ENCODE measurements at regions not wholly inside any gene's neighbourhood (a gene's known extent, or its start where the extent isn't known, plus 50 kb on each side); places are given as distances from the start of the nearest gene placed in this dataset.

DNA sequence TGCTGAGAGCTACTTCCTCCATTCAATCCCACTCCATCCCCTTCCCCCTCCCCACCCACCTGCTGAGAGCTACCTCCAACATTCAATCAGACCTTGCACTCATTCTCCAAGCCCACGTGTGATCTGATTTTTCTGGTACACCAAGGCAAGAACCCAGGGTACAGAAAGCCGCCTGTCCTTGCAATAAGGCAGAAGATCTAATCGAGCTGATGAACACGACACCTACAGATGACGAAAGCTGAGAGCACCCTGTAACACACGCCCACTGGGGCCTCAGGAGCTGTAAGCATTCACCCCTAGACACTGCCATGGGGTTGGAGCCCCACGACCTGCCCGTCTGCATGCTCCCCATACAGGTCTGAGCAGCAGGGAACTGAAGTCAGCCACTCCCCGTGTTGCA, 58.3 kb downstream of the TRIML1 start:
- no peak for DNase-seq

DNA sequence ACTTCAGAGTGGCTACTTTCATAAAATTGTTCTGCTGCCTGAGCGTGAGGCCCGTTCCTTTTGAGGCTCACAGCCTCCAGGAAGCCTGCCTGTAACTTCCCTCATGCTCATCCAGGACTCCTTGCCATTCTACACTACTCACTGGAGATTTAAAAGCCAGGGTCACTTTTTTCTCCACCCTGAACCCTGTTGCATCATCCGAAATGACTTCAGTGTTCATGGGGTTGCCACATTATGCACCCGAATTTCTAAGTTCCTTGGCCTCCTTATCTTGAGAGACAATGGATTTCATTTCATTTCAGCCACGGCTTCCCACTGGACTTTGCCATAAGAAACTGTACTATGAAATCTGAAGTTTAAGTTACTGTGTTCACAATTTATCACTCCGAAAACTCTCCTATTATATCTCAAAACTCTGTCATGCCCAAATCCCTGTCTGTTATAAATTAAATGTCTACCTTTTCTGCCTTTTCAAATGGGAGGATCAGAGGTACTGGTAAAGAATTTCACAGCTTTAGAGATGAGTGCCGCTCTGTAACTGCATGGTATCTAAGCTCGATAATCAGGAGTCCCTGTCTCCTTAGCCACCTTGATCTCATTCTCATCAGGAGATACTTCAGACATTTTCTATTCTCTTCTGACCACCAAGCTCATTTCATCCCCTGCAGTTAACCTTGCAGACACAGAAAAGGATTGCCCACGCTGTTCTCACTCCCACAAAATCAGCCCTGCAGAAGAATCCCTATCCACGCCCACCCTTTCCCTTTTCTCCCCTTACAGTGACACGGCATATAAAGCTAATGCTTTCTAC, 59.9 kb downstream of the TRIML1 start:
- no peak for DNase-seq

DNA sequence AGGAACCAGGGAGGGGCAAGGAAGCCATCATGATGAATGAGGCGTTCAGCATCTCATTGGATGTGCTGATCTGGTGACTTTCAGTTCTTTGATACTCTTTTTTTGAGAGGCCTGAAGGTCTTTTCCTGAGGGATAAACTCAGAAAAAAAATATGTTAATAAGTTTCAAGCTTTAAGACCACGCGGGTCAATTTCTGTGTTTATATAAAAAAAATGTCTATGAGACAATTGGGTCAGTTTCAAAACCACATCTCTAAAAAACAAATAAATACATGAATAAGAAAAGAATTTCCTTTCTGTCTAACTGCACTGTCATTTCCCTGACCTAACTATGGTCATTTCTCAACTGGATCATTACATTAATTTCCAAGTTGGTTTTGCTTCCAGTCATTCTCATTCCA, 62.6 kb downstream of the TRIML1 start:
- no peak for DNase-seq

DNA sequence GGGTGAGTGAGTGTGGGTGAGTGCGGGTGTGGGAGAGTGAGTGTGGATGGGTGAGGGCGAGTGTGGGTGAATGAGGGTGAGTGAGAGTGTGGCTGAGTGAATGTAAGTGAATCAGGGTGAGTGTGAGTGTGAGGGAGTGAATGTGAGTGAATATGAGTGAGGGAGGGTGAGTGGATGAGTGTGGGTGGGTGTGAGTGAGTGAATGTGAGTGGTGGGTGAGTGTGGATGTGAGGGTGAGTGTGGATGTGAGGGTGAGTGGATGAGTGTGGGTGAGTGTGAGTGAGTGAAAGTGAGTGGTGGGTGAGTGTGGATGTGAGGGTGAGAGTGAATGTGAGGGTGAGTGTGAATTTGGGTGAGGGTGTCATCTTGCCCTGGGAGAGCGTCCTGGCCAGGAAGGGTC, 67.5 kb downstream of the TRIML1 start:
- DNase-seq = no peak

DNA sequence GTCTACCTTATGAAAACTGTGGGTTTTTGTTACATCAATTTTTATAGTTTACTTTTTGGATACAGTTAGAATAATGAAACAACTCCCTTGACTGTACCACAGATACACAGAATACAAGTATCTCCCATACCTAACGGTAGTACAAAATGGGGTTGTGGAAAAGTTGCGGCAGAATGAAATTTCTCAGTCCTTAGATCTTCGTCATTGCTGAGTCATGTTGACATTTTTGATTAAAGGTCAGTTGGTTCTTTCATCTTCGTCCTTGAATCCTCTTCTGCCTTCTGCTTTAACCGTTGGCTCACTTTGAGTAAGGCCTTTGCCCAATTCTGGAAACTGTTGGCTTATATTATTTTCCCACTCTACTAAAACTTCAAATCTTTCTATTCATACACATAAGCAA, 75.6 kb downstream of the TRIML1 start:
- DNase-seq = no peak

DNA sequence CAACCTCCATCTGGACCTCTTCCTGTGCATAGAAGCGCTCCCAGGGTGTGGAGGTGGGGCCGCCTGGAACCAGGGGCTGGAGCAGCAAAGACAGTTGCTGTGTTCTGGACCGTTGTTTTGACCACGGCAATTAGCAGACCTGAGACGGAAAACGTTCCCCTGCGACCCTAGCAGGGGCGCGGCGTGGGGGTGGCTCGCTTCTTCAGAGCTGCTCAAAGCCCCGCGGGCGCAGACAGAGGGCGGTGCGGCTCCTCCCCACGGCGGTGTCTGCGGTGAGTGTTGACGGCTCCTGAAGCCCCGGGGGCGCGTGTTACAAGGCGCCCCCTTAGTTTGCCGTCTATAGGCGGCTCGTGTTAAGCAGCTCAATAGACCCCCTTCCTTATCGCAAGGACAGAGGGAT, 79.2 kb downstream of the TRIML1 start:
- DNase-seq = no peak

DNA sequence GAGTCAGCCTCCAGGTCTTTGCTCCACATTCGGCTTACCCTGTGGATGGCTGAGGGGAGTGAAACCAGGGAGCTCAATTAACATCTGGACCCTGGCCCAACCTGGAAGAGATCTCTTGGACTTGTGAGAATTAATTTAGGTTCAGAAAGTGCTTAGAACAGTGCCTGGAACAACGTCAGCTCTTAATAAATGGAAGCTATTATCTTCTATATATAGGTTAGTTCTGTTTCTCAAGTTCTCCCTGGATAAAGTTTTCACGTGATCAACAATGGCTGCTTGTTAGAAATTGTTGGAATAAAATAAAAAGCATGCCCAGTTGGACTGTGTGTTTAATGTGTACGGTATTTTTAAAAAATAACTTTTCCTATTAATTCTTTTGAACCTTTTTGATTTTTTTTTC, 80.8 kb downstream of the TRIML1 start:
- no peak for DNase-seq

DNA sequence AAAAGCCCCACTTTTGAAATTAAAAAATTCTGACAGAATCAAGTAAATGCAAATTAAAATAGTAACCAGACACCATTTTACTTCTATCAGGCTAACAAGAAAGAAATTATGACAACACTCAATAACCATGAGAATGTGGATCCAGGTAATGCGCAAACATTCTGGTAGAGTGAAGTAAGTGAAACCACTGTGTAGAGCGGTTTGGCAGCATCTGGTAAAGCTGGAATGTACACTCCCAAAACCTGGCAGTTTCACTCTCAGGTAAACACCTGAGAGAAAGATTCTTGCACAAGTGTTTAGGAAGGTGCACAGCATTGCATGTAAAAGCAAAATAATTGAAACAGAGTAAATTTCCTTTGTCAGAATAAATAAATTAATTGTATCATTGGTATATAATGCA, 81.8 kb downstream of the TRIML1 start:
- DNase-seq = no peak

DNA sequence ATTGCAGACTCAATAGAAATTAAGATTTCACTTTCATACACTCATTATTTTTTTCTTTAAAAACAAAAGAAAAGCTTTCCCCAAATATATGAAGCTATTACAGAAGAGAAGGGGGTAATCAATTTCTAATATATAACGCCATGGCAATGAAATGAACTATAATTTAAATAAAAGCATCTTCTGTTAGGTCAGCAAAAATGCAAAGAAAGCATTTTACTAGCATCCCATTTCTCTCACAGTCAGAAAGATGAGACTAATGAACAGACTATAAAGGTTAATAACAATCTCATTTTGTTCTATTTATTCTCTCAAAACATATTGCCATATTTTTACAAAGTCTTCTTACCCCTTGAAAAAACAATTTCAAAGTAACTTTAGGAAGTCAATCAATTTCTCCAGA, 89.0 kb downstream of the TRIML1 start:
- DNase-seq = no peak

DNA sequence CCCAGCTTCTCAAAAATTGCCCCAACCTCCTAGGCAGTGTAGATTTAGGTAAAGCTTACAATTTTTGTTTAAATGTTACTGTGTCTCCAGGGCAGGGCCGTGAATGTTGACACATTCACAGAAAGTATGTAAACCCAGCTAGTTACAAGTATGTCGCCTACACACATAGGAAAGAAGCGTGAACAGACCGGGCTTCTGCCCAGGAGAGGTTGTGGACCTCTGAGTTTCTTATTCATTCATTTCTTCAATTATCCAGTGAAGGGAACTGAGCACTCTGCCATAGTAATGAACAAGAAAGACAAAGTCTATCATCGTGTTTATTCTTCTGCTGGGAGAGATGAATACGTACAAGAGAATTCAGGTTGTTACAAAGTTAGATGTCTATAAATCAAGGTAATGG, 93.2 kb downstream of the TRIML1 start:
- DNase-seq = no peak

DNA sequence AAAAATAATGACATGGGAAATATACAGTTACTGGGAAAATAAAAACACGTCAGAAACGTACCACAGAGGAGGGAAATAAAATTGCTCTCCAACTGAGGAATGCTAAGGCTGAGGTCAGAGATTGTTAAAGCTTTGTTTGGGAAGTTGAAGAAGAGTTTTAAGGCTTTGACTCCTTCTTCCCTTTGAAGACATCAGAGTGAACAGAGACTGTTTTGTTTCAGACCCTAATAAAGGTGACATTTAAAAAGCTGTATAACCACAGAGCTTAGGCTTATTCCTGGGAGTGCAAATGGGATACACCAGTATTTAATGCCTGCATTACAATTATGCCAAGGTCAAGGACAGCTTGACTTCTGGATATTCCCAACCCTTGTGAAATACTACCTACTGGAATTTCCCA, 102.8 kb downstream of the TRIML1 start:
- no peak for DNase-seq

DNA sequence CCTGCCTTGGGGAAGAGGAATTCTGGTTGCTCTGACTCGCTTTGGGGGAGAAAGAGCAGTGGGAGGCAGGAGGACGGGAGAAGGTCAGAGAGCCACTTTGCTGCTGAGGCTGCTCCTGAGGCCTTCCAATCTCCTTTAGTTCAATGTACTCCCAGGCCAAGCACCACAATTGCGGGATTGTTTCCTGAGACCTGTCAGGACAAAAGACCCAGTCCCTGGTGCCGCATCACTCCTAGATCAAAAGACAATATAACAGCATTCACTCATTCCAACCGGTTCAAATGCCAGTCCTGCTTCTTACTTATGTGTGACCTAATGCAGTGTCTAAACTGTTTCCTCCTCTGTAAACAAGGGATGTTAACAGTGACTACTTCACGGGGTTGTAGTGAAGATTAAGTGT, 106.4 kb downstream of the TRIML1 start:
- DNase-seq = no peak

DNA sequence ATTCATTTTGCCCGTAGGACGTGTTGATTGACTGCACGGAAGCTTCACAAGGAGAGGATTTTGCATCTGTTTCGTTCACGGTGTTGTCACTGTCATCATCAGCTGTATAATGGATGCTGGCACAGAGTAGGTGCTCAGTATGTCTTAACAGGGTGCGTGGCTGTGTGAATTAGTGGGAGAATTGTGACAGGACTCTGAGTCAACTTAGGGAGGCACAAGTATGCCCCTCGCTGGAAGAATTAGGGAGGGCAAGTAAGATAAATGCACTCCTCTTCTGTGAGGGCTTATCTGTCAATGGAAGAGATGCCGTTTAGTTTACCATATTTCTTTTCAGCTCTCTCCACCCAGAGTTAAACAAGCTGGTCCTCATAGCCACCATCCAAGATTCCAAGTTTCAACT, 107.2 kb downstream of the TRIML1 start:
- no peak for DNase-seq

DNA sequence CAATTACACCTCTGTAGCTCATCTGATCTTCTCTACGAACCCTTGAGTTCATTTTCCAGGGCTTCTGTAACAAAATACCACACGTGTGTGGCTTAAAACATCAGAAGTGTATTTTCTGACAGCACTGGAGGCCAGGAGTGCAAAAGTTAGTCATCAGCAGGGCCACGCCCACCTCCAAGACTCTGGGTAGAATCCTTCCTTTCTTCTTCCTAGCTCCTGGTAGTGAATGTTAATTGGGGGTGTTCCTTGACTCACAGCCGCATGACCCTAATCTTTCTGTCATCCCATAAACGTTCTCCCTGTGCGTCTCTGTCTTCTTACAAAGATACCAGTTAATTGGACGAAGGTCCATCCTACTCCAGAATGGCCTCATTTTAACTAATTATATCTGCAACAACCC, 115.0 kb downstream of the TRIML1 start:
- no peak for DNase-seq

DNA sequence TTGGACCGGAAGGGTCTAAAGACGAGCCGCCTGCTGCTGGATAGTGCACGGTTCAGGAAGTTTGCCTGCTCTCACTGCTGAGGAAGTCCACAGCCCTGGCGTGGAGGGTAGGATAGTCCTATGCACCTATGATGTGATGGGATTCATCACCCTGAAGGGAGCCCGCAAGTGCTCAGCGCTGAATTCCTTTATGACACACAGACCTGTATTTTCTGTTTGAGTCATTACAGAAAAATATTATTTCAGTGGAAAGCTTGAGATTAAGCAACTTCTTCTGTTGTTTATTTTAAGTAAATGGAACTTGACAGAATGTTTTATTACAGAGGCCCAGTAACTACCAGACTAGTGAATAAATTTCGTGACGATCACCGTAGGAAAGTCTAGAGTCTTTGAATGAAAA, 123.2 kb downstream of the TRIML1 start:
- no peak for DNase-seq

DNA sequence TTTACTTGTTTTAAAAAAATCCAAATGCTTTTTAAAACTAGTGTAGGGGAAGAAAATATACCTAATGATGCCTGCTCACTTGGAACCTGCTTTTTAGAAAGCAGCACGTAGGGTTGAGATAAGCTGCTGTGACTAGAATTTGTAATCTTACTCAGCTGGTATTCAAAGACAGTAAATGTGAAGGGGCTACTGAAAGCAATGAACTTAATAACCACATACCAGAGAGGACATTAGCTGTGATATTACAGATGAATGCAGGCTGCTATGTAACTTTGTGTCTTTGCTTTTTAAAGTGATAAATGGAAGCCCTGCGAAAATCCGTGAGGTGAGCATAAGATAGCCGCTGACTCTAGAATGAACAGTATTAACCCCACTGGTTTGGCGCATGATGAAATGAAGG, 124.1 kb downstream of the TRIML1 start:
- DNase-seq = no peak

DNA sequence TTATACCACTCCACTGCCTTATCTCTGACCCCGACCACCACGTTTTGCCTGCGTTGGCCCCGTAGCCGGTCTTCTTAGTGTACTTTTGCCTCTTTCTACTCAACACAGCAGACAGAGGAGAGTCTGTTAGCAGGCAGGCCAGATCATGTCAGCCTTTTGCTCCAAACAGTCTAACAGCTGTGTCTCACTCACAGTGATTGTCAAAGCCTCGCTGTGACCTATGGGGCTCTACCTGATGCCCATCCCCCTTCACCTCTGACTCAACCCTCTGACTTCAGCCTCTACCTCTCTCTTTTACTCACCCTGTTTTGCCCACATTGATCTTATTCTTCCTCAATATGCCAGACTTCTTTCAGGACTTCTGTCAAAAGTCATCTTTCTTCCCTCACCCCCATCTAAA, 127.1 kb downstream of the TRIML1 start:
- DNase-seq = no peak

DNA sequence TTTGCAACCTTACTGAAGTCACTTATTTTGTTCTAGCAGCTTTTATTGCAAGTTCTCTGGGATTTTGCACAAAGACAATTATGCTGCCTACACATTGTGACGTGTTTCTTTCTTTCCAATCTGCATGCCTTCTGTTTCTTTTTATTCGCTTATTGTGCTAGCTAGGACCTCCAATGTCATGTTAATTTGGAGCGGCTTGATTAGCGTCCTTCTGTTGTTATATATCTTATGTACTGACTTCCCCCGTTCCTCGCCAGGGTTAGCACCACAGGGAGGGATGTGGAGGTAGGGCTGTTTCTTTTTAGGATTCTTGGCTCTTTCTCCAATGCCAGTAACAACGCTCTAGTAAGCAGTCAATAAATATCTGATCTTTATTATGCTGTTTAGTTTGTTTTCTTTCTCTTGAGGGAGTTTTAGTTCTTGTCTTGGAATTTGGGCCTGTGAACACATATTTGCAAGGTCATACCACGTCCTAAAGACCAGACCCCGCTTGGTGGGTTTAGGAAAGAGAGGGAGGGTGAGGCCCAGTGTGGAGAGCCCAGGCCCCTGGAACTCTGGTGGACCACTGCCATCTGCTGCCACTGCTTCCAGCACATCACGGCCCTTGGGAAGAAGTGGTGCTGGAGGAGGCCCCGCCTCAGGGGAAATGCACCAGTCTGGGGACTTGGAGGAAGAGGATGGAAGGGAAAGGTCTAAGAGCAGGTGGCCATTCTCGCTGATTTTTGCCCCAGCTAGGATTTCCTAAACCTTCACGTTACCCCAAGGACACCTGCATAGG, 129.1 kb downstream of the TRIML1 start:
- DNase-seq = no peak

DNA sequence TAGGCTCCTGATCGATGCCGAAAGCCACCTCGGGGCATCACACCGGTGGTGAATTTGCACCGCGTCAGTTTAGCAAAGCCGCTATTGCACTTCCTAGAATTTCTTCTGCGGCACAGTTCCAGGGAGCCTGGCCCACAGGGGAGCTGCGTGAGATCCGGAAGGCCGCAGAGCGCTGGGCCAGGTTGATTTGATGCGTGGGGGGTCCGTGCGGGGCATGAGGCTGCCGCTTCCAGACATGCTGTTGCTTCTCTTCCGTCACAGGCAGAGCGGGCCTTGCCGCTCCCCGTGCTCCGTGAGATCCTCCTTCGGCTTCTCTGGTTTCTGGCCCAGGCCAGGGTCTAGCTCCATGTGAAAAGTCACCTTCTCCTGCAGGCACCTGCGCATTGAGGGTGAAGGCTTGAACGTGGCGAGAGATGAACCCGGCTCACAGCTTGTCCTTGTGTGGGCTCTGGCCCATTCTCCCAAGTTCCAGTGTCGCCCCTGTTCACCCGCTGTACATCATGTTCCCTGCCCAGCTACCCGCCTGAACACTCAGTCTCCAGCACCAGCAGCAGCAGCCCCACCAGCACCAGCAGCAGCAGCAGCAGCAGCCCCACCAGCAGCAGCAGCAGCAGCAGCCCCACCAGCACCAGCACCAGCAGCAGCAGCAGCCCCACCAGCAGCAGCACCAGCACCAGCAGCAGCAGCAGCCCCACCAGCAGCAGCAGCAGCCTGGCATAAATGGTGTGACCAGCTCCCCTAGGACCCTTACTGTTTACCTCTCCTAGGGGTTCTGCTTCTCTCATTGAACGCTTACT, 131.2 kb downstream of the TRIML1 start:
- DNase-seq = no peak

DNA sequence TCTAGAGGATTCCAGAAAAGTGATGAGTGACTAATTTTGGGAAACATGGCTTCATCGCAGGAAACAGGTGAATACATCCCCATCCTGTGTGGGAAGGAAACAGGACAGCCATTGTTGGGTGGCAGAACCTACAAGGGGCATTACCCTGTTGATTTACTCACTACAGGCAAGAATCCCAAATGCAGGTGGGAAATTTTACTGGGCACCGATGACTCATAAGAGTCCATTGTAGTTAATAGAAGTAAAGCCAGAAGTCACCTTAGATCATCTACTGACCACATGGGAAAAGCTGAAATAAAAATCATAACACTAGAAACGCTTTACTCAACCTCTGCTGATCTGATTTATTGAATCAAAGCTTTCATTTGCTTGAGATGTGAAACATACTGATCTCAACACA, 136.4 kb downstream of the TRIML1 start:
- DNase-seq = no peak

DNA sequence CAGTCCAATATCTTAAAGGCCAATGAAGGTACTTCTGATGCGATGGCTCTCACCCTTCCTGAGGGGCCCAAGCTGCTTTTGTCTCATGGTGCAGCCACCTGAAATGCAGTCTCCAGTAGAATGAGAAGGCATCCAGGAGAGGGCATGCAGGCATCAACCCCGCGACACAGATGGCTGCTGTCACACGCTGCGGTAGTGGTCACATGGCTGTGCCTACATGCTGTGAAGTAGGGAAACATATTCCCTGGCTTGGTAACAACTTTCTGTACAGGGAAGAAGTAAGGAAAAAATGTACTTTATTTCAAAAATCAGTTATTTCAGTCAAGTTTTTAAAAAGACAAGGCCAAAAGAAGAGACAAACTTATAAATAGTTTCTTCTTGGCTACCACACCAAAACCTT, 139.9 kb downstream of the TRIML1 start:
- no peak for DNase-seq

DNA sequence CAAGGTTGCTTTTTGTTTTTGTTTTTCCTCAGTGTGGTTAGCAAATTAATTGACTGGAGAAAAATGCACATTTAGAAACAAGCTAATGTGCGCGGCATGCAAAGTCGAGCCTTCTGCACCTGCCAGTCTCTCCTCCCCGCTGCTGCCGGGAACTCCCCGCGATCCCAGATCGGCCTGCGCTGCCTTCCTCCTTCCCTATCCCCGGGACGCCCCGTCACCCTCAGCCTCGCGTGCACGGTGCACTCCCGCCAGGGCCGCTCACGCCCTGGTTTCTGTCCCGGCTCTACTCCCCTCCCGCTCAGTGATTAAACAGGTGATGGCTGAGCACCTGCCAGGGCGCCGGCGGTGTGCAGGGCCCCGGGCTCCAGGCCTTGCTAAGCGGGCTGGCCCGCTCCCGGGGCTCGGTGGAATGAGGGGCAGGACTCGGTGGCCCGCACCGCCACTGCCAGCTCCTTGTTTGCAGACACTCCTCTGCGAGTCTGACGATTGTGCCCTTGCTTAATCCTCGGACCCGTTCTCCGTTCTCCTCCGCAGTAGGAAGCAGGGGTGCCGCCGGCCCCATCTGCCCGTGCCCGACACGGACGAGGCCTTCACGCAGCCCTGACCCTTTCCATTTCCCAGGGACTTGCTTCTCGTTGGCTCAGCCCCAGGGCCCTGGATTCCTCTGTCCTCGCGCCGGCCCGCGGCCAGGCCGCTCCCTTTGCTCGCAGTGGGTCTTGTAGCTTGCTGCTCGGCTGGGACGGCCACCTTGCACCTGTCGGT, 143.4 kb downstream of the TRIML1 start:
- no peak for DNase-seq
